ENCODE measurements at regions not wholly inside any gene's neighbourhood (a gene's known extent, or its start where the extent isn't known, plus 50 kb on each side); places are given as distances from the start of the nearest gene placed in this dataset.
A peak's percentile ranks its signal among the peaks of the same experiment; 100 is the strongest.

GRCh38 chr18:55166260-55166598, 207.0 kb upstream of the CCDC68 start:
- no peak for DNase-seq (ENCODE audit: low read depth)

GRCh38 chr18:55163550-55163949, 204.3 kb upstream of the CCDC68 start:
- DNase-seq (ENCODE audit: low read depth), result no peak

- no peak for DNase-seq (ENCODE audit: low read depth)
Measured at GRCh38 chr18:55161916-55162315, 202.7 kb upstream of the CCDC68 start.

GRCh38 chr18:55159027-55159426, 199.8 kb upstream of the CCDC68 start:
- DNase-seq (ENCODE audit: low read depth), result no peak

- DNase-seq (ENCODE audit: low read depth), result no peak
Measured at GRCh38 chr18:55158570-55158969, 199.3 kb upstream of the CCDC68 start.

GRCh38 chr18:55153346-55153745, 194.1 kb upstream of the CCDC68 start:
- no peak for DNase-seq (ENCODE audit: low read depth)

GRCh38 chr18:55152801-55153200, 193.5 kb upstream of the CCDC68 start:
- peak; percentile 31 for DNase-seq (ENCODE audit: low read depth)

GRCh38 chr18:55149994-55150393, 190.7 kb upstream of the CCDC68 start:
- DNase-seq (ENCODE audit: low read depth), result no peak

GRCh38 chr18:55147791-55148190, 188.5 kb upstream of the CCDC68 start:
- DNase-seq (ENCODE audit: low read depth), result no peak

GRCh38 chr18:55144193-55144930, 185.1 kb upstream of the CCDC68 start:
- DNase-seq (ENCODE audit: low read depth), result no peak

- DNase-seq (ENCODE audit: low read depth), result no peak
Measured at GRCh38 chr18:55142410-55142809, 183.1 kb upstream of the CCDC68 start.

- DNase-seq (ENCODE audit: low read depth), result no peak
Measured at GRCh38 chr18:55141318-55141717, 182.1 kb upstream of the CCDC68 start.

GRCh38 chr18:55139836-55140235, 180.6 kb upstream of the CCDC68 start:
- DNase-seq (ENCODE audit: low read depth), result no peak

GRCh38 chr18:55139307-55139706, 180.0 kb upstream of the CCDC68 start:
- no peak for DNase-seq (ENCODE audit: low read depth)

GRCh38 chr18:55138401-55138800, 179.1 kb upstream of the CCDC68 start:
- no peak for DNase-seq (ENCODE audit: low read depth)

- no peak for DNase-seq (ENCODE audit: low read depth)
Measured at GRCh38 chr18:55137602-55138001, 178.3 kb upstream of the CCDC68 start.

- peak; percentile 35 for DNase-seq (ENCODE audit: low read depth)
Measured at GRCh38 chr18:55136864-55137263, 177.6 kb upstream of the CCDC68 start.

GRCh38 chr18:55136258-55136657, 177.0 kb upstream of the CCDC68 start:
- DNase-seq (ENCODE audit: low read depth), result no peak

- DNase-seq (ENCODE audit: low read depth), result no peak
Measured at GRCh38 chr18:55133378-55133777, 174.1 kb upstream of the CCDC68 start.

GRCh38 chr18:55128437-55128836, 169.2 kb upstream of the CCDC68 start:
- no peak for DNase-seq (ENCODE audit: low read depth)

- no peak for DNase-seq (ENCODE audit: low read depth)
Measured at GRCh38 chr18:55124078-55124763, 165.0 kb upstream of the CCDC68 start.

GRCh38 chr18:55123361-55123760, 164.1 kb upstream of the CCDC68 start:
- DNase-seq (ENCODE audit: low read depth), result no peak

- DNase-seq (ENCODE audit: low read depth), result no peak
Measured at GRCh38 chr18:55121397-55122170, 162.3 kb upstream of the CCDC68 start.

All from HS-5 (cell line).